8988T (cell line): ENCODE measurements at regions not wholly inside any gene's neighbourhood (a gene's known extent, or its start where the extent isn't known, plus 50 kb on each side); places are given as distances from the start of the nearest gene placed in this dataset.

ENCODE experiments used
- DNase-seq: peaks from one replicate; pipeline ENCODE4 v3.0.0; 2011

DNA sequence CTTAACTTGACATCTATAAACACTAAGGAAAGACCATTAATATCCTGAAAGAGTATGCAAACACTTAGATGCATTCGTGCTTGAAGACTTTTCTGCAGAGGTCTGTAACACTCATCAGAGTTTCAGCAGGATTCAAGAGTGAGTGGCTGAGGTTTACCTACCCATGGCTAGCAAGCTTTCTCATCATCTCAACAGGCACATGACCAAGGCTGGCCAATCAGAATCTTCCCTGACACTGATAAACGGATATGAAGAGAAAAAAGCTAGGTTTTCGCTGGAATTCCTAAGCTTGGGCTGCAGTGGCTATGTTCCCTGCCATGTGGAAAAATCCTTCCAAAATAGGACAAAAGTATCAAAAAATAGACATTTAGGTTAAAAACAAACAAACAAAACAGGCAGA is 162.1 kb upstream of the USP15 start:
- DNase-seq, result no peak

DNA sequence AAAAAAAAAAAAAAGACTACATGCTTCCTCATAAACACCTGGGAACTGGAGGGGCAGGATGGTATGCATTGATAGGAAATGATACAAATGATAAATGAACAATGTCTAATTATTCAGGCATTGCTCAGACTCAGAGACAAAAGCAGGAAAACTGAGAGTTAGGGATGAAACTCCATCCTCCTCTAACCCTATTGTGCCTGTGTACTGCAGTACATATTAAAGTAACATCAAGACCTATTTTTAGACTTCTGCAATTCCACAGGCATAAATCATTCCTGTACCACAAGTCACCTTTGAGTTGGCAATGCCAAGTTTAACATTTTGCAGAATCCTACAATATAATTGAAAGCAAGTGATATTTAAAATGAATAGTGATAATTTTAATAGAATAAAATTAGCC is 156.5 kb upstream of the USP15 start:
- DNase-seq, result no peak

DNA sequence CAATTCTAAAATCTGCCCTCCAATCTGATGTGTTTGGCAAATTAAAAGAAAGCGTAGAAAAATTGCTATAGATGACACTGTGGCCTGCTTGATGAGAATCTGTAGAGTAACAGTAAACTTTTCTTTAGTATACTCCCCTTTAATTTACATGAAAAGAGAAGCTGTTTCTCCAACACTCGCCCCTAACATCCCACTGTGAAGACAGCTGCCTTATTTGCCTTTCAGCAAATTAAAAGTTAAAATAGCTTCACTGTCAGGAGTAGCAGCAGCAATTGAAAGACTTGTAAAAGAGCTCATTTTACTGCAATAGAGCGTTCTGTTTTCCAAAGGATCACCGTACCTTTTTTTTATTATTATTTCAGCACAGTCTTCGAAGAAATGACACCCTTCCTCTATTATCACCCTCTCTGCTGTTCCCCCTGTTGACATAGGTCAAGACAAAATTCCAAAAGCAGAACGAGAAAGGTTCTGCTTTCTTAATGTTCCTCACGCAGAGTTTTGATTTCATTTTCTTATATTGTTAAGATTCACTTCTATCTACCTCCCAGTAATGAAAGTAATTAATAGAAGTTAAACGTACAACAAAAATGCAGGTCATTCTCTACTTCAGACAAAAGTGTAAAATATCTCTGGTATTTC is 153.5 kb upstream of the USP15 start:
- no peak for DNase-seq

DNA sequence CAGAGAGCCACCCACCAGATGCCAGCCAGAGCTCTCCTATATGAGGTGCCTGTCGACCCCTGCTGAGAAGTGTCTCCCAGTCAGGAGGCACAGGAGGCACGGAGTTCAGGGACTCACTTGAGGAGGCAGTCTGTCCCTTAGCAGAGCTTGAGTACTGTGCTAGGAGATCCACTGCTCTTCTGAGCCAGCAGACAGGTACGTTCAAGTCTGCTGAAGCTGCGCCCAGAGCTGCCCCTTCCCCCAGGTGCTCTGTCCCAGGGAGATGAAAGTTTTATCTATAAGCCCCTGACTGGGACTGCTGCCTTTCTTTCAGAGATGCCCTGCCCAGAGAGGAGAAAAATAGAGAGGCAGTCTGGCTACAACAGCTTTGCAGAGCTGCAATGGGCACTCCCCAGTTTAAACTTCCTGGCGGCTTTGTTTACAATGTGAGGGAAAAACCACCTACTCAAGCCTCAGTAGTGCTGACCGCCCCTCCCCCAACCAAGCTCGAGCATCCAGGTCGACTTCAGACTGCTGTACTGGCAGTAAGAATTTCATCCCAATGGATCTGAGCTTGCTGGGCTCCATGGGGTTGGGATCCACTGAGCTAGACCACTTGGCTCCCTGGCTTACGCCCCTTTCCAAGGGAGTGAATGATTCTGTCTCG is 146.7 kb upstream of the USP15 start:
- DNase-seq, result no peak

DNA sequence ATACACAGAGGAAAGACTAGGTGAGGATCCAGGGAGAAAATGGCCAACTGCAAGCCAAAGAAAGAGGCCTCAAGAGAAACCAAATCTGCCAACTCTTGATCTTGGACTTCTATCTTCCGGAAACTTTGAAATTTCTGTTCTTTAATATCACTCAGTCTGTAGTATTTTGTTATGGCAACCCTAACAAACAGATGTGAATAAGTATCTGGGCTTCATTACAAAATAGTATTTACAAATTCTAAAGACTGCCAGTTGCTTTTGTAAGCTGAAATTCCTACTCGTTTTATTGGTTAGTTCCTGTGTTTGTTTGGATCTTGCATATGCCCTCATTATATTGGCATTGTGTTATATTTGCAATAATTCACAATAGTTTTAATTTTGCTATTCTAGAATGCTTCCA is 143.2 kb upstream of the USP15 start:
- DNase-seq, result no peak

DNA sequence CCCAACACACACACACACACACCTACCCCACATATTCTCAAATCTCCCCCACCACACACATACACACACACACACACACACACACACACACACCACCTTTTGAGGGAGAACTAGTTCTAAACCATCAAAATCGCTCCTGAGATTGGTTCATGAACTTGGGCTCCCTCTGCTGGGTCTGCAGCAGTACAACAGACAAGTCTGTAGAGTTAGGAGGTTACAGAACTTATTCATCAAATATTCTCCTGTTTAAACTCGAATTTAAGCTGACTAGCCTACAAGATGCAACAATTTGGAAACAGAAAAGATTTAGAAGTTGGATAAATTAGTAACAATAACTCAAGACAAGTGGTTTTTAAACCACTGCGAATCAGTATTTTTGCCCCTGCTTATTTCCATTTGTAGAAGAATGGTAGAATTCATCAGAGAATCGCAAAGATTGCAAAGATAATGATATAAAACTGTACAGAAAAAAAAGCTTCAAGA is 136.4 kb upstream of the USP15 start:
- no peak for DNase-seq

DNA sequence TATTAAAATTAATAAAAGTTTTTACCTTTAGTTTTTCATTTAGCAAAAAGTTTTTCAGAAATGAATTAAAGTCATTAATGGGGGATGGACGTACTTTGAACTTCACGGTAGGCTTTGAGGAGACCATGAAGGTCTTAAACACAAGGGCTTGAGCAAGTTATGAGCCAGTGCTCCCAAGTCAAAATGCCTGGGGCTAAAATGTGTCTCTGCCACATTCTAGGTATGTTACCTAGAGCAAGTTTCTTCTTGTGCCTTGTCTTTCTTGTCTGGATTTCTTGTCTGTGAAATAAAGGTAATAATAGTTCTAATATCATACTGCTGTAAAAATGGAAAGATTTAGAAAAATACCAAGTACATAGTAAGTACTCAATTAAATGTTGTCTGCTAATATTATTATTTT is 132.7 kb upstream of the USP15 start:
- no peak for DNase-seq

DNA sequence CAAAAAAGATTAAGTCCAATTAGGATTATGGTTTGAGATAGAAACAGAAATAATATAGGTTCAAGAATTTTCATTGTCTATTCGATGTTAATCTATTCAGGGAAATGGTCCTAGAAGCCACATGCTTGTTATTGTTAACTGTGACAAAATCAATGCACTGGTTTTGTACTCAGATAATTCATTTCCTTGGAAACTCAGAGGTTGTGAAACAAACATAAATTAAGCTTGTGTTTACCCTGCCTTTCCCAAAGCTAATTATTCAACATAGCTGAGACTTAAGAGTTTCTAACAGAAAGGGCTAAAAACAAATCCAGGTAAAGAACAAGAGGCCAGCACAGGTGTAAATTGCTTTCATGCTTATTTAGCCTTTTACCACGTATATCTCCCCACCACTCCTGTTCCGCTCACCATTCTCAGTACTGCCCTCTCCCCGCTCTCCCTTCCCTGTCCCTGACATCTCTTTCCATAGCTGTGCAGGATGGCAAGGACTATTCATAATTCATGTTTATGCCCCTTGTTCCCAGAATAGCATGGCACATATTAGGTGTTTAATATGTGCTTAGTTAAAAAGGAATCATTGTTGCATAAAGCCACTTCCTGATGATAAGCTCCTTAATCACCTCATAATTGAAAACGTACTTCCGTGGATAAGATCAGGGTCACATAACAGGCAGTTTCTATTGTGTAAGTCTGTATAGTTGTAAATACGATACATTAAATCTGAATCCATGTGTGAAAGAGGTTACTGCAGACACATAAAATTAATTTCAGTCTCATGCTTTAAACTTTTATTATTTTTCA is 131.8 kb upstream of the USP15 start:
- DNase-seq, result no peak

DNA sequence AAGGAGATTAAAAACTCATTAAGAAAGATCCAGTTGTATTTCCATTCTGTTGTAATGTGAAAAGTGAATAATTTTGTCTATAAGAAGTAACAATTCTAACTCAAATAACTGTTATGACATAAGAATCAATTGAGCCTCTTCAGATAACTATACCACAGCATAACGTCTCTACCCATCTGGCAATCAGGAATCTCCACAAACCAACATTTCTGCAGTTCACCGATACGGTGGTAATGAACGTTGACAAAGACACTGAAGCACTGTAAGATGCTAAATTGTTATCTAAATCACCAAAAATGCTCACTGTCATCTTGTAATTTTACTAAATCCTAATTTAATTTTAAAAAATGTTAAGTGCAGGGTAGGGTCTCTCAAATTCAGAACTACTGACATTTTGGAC is 130.9 kb upstream of the USP15 start:
- DNase-seq, result no peak

DNA sequence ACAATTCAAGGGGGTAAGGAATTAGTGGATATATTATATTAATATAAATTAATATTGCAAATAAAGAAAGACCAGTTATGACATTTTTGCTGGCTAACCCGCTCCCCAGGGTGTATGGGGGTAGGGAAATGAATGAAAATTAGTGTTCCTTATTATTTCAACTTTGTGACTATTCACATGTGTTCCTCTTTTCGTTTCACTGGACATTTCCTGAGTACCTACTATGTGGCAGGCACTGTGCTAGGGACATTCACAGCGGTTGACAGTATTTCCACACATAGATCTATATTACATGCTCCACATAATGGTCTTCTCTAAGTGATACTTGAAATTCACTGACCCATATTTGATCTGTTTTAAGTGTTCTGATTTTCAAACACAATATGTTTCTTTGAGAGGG is 129.8 kb upstream of the USP15 start:
- no peak for DNase-seq

DNA sequence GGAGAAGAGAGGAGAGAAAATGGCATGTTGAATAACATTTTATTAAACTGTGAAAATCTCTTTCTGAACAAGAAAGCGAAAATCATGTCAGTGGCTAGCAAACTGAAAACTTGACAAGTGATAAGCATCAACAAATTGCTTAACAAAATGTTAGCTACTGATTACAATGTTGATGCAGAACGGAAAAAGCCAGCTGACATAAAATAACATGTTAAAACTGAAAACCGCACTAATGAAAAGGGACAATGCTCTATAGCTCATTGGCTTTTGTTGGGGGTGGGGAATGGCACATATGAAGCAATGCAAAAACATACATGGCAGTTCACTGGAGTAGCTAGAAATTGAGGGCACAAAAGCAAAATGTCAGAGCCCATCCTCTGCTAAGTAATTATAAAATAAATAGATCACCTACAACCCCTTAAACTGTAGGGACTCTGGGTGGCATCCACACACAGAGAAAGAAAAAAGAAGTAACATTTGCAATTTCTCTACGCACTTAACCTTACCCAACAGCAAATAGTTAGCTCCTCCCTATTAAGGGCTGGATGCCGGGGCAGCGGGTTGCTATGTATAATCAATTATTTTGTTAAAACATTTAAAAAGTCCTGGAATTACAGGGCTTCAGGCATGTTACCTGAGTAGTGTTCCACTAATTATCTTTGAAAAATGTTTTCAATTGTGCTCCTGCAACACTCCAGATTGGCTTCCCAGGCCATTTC is 129.2 kb upstream of the USP15 start:
- DNase-seq, result no peak

DNA sequence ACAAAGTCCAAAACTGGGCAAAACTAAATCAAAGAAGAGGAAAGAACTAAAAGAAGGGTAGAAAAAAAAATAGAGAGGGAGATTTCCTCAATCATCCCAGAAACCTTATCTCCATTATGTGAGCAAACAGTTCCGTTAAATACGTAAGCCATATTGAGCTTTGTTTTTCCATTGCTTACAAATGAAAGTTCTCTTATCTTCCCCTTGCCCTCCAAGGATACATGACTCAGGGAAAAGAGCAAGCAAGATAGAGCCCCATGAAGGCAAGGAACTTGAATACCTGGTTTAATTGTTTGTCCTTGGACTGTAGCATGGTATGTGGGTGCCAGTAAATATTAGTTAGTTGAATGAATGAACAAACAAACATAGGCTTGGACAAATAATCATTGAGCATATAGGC is 126.8 kb upstream of the USP15 start:
- DNase-seq, result no peak

DNA sequence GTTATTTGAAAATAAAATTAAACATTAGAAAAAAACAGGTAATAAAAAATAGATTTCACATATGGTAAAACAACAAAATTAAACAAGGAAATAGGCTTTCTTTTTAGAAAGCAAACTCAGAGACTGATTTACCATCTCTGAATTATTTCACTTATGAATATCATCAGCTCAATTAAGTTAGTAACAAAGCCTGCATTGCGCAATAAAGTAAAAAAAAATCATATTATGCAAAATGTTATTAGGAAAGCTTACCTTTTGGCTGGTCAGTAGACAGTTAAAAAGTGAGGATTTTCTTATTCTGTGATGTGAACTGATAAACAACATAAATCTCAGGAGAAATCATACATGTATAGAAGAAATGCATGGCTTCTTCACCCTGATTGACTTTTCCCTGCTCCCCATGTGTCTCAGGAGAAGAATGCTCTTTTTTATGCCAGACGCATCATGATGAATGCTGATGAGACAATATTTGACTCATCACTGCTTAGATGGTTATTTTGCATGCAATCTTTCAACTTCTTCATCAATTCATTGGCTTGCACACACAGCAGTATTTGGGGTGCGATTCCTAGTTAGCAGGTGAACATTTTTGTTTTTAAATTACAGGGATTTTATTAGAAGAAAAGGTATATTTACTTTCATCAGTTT is 124.5 kb upstream of the USP15 start:
- DNase-seq, result no peak

DNA sequence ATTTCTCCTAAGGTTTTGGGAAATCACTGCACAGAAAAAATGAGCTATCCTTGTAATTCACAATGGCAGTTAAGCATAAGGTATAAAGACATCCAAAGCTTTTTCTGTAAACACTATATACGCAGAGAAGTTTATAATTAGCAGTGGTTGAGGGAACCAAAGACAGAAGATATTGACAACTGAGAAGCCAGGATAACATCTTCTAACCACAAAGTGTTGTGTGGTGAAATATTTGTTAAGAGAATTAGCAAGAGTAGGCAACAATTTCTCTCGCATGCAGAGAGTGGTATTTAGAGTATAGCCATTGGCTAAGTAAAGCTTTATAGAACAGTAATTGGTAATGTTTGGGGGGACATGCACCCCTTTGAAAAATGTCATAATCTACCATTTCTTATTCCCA is 123.7 kb upstream of the USP15 start:
- no peak for DNase-seq

DNA sequence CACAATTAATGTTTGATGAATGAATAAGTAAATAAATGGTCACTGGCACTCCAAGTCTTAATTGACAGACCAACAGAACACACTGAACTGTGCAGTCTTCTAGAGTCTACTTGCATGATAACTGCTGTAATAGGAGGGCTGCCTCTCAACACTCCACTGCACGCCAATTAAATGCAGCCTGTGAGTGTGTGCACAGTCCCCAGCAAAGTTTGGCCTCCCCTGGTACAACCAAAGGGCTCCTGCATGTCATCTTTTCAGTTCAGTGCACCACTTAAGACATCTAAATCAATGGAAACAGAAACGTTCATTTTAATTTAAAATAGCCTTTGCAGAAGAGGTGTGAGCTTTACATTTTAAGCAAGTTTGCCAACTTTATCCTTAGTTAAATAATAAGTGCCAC is 121.7 kb upstream of the USP15 start:
- no peak for DNase-seq

DNA sequence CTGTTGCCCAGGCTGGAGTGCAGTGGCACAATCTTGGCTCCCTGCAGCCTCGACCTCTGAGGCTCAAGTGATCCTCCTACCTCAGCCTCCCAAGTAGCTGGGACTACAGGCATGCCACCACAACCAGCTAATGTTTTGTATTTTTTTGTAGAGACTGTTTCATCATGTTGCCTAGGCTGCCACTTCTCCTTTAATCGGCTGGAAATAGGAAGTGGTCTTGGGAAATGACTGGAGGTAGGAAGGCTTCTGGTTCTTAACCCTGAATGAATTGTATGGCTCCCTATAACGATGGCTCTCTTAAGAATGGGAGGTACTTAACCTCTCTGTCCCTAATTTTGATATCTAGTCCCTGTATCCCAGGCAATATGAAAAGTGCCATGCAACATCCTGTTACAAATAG is 113.9 kb upstream of the USP15 start:
- no peak for DNase-seq

DNA sequence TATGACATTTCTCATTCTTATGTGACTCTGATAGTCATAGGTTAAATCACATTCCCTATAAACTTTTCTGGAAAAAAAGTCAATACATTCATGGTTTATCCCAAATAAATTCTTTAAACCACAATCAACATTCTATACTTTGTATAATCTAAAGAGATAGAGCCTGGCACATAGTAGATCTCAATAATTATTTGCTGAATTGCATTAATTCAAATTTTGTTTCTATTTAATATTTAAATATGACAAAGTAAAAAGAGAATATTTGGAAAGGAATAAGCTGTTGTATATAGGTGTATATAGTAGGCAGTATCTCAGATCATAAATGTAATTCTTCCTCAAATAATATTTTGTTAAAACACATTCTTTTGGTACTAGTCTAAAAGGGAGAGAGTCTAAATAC is 102.2 kb upstream of the USP15 start:
- no peak for DNase-seq

DNA sequence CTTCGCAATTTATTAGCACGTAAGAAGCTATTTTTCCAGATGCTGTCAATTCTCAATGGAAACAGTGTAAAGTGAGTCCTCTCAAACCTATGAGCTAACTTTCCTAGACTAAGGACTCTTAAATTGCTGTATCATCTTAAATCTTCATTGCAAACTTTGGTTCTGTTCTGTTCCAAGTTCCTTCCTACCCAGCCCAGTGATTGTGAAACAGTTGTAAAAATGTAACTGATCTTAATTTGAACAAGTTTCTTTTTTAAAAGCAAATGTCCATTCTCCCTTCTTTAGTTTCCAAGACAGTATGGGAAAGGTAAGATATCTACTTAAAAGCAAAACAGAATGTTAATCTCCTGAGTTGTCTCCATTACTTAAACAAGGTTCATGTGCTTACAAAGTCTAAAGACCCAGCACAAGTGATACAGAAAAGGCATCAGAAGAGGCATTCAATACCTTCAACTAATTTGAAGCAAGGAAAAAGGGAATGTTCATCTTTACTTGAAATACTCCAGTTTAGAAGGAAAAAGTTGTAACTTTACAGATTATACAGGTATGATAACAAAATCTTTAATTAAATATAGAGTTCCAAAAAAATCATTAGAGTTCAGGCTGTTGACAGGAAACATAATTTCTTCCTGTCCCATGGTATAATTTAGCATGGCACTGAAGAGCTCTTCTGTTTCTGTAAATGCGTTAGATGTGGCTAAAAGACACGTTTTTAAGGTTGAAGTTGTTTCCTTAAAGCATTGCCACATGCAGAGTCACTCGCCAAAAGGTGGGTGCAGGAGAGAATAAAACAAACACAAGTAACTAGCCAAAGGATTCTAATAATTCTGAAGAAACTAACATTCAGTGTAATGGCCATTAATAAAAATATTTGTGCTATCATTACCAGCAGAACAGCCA is 101.5 kb upstream of the USP15 start:
- no peak for DNase-seq

DNA sequence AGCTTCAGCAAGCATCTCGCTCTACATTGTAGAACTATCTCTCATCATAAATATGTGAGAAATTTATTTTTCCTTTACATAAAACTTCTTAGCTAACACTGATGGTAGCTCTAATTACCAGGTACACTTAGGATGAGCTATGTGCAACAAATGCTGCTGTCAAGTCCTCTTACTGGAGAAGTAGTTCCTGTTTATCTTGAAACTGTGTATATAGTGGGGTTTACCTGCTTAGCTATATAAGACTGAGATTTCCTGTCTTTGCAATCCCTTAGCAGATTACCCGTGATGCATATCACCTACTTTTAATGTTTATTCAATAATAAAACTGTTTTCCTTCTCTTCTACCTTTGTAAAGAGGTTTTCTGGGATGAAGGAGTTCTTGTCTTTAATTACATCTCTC is 98.0 kb upstream of the USP15 start:
- no peak for DNase-seq

DNA sequence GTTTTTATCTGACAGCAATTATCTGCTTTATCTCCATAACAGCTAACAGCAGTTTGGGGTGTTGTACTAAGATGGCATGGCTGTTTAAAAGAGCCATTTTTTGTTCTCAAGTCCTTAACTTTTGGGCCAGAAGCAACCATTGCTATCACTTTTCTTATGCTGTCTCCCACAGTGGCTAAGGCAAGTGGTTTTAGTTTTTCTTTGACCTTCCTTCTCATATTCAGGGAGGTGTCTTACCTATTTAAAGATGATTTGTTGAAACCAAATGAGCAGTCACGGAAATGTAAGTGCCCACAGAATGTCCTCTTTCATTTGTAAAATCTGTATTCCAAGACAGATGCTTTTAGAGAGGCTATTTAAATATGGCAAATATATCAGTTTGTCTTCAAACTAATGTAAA is 96.8 kb upstream of the USP15 start:
- DNase-seq, result no peak

DNA sequence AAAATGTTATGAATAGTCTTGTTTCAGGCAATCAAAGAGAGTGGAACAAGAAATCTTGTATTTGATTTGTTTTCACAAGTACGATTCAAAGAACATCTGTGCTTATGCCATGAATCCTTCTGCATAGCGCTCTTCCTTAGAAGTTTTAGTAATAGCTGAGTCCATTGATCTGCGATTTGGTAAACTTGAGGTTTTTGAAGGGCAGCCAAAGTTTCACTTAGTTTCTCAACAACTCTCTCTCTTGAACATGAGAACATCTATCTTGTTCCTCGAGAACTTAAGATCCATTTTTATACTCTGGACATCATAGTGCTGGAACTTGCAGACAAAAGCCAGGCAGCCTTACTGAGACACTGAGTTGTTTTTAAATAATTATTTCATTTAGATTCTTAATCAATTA is 96.2 kb upstream of the USP15 start:
- DNase-seq, result no peak

DNA sequence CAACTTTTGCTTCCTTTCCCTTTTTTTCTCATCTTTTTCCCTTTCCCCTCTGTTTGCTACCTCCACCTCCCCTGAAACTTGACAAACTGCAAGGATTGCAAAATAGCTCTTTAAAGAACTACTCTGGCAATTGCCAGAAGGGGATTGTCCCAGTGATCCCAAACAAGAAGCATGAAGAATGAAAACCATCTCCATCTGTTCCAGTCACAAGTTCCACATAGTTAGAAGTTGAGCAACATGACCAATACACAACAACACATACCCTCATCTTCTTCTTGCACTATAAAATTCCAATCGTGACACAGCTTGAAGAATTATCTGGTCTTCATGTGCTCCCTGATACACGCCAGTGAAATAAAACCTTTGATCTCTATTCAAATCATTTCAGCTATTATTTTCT is 93.7 kb upstream of the USP15 start:
- no peak for DNase-seq
